Nephron (organoid): ENCODE measurements at regions not wholly inside any gene's neighbourhood (a gene's known extent, or its start where the extent isn't known, plus 50 kb on each side); places are given as distances from the start of the nearest gene placed in this dataset.

ENCODE experiments used
- H3K27ac Mint-ChIP-seq, 3 experiments: 2 replicates each; pipeline ENCODE4 v1.8.0; 2020; ENCODE audit warnings: mixed read lengths in 3 of 3, mild to moderate bottlenecking in 2 of 3, moderate library complexity in 1 of 3
- H3K27me3 Mint-ChIP-seq: 2 replicates; pipeline ENCODE4 v1.8.0; 2021; ENCODE audit warnings: low read depth, mild to moderate bottlenecking, moderate library complexity, mixed read lengths
- H3K36me3 Mint-ChIP-seq: 2 replicates; pipeline ENCODE4 v1.8.0; 2020; ENCODE audit warnings: low read depth, mixed read lengths
- H3K4me1 Mint-ChIP-seq: 2 replicates; pipeline ENCODE4 v1.8.0; 2020; ENCODE audit warnings: mixed read lengths
- H3K4me3 Mint-ChIP-seq, 3 experiments: 2 replicates each; pipeline ENCODE4 v1.8.0; 2020; ENCODE audit warnings: mild to moderate bottlenecking in 3 of 3, mixed read lengths in 3 of 3, moderate library complexity in 2 of 3
- H3K9me3 Mint-ChIP-seq: 2 replicates; pipeline ENCODE4 v1.8.0; 2020; ENCODE audit warnings: mixed read lengths
- TF ChIP-seq, protein P1 (sequence below), 3 experiments: fragments of 200-600 bp; sonication (generic); IDR thresholded peaks; one replicate each; pipeline ENCODE4 v1.5.0; 2021; ENCODE audit warnings: antibody characterized with exemption in 3 of 3; ENCODE audit not compliant: unreplicated experiment in 3 of 3

DNA sequence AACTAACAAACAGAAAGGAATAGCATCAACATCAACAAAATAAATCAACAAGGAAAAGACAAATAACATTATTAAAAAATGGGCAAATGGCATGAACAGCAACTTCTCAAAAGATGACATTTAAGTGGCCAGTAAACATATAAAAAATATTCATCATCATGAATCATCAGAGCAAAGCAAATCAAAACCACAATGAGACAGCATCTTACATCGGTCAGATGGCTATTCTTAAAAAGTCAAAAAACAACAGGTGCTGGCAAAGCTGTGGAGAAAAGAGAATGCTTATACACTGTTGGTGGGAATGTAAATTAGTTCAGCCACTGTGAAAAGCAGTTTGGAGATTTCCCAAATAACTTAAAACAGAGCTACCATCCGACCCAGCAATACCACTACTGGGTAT is 327.1 kb downstream of the CMPK2 start:
- Mint-ChIP-seq H3K4me3 (no peak overlapping the region), H3K27ac (no peak overlapping the region), H3K36me3 (no peaks in the 10 kb centered on the region), H3K9me3 (peaks cover 7% of the 10 kb centered on the region), H3K27me3 (peaks cover 3% of the 10 kb centered on the region), H3K4me1 (no peaks in the 10 kb centered on the region)
- TF ChIP-seq, protein P1, sequence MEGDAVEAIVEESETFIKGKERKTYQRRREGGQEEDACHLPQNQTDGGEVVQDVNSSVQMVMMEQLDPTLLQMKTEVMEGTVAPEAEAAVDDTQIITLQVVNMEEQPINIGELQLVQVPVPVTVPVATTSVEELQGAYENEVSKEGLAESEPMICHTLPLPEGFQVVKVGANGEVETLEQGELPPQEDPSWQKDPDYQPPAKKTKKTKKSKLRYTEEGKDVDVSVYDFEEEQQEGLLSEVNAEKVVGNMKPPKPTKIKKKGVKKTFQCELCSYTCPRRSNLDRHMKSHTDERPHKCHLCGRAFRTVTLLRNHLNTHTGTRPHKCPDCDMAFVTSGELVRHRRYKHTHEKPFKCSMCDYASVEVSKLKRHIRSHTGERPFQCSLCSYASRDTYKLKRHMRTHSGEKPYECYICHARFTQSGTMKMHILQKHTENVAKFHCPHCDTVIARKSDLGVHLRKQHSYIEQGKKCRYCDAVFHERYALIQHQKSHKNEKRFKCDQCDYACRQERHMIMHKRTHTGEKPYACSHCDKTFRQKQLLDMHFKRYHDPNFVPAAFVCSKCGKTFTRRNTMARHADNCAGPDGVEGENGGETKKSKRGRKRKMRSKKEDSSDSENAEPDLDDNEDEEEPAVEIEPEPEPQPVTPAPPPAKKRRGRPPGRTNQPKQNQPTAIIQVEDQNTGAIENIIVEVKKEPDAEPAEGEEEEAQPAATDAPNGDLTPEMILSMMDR (IDR thresholded peaks at IDR 0.05; ENCODE audit: unreplicated experiment in 3 of 3): no peak

DNA sequence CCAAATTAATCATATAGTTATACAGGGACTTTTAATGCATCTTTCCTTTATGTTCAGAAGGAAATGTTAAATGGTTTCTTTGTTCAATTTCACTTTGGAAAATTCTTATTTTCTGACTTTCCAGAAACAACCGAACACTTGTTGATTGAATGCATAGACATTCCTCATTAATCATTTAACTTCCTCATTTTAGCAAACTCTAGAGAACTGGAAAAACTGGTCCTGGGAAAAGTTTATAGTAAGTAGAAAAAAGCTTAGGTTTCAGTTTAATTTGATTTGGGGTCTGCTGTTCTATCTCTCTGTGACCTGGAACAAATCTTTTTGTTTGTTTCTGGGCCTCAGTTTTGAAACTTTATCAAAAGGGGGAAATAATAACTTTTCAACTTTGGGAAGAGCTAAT is 320.4 kb downstream of the CMPK2 start:
- Mint-ChIP-seq H3K4me3 (no peak overlapping the region), H3K4me1 (no peaks in the 10 kb centered on the region), H3K27ac (peak overlapping the region; percentile 51 to 75 (median 65)), H3K27me3 (no peaks in the 10 kb centered on the region), H3K36me3 (no peaks in the 10 kb centered on the region), H3K9me3 (peaks cover 4% of the 10 kb centered on the region)
- TF ChIP-seq, protein P1 (IDR thresholded peaks at IDR 0.05; ENCODE audit: unreplicated experiment in 3 of 3): no peak

DNA sequence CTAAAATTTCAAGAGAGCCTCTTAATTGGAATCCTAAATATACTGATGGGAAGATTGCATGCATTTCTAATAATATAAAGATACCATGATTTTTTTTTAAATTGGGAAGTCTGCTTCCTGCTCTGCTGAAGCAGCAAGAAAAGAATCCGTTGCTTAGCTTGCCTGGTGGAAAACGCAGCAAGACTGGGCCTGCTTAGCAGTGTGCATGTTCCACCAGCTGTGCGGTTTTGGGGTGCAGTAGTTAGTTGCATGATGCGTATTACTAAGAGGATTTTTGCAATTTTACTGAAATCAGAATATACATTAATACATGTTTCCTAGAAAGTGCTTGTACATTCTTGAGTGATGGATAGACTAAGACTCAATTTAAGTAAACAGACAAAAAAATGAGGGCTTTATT is 319.9 kb downstream of the CMPK2 start:
- H3K27ac Mint-ChIP-seq: peak overlapping the region; percentile 51 to 75 (median 65)
- H3K4me1 Mint-ChIP-seq: no peaks in the 10 kb centered on the region
- TF ChIP-seq, protein P1 (IDR thresholded peaks at IDR 0.05; ENCODE audit: unreplicated experiment in 3 of 3): no peak
- peaks cover 7% of the 10 kb centered on the region for H3K9me3 Mint-ChIP-seq
- no peaks in the 10 kb centered on the region for H3K36me3 Mint-ChIP-seq
- no peaks in the 10 kb centered on the region for H3K27me3 Mint-ChIP-seq
- no peak overlapping the region for H3K4me3 Mint-ChIP-seq

DNA sequence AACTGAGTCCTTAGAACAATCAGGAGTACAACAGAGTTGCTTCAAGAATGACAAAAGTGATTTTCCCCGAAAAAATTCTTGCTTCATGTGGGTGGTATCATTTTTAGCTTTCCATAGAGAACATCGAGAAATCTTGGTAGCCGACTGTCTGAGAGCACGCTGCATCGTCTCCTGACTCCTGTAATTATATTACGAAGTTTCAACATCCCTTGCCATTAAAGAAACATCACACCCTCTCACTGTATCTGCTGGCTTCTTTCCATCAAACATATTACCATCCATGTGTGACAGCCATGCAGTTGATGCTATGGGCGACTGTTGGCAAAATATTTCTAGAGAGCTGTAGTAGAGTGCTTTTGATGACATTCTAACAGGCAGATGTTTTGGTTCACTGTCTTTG is 311.2 kb downstream of the CMPK2 start:
- H3K4me3 Mint-ChIP-seq: no peak overlapping the region
- no peaks in the 10 kb centered on the region for H3K36me3 Mint-ChIP-seq
- no peaks in the 10 kb centered on the region for H3K27me3 Mint-ChIP-seq
- H3K4me1 Mint-ChIP-seq: no peaks in the 10 kb centered on the region
- TF ChIP-seq, protein P1 (IDR thresholded peaks at IDR 0.05; ENCODE audit: unreplicated experiment in 3 of 3): no peak
- peaks cover 8% of the 10 kb centered on the region for H3K9me3 Mint-ChIP-seq
- H3K27ac Mint-ChIP-seq: no peak overlapping the region

DNA sequence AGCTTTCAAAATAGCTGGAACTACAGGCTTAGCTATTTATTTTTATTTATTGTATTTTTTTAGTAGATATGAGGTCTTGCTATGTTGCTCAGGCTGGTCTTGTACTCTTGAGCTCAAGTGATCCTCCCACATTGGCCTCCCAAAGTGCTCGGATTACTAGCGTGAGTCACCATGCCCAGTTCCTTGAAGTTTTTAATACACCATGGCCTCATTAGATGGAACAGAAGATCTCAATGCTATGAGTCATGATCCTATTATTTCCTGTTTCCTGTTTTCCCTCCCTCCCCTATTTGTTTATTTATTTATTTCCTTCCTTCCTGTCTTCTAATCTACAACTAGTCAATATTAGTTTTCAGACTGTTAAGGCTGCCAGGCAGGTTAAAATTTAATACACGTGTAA is 309.0 kb downstream of the CMPK2 start:
- Mint-ChIP-seq H3K36me3 (no peaks in the 10 kb centered on the region), H3K27me3 (no peaks in the 10 kb centered on the region), H3K27ac (no peak overlapping the region), H3K9me3 (no peaks in the 10 kb centered on the region), H3K4me3 (no peak overlapping the region), H3K4me1 (no peaks in the 10 kb centered on the region)
- TF ChIP-seq, protein P1 (IDR thresholded peaks at IDR 0.05; ENCODE audit: unreplicated experiment in 3 of 3): no peak

DNA sequence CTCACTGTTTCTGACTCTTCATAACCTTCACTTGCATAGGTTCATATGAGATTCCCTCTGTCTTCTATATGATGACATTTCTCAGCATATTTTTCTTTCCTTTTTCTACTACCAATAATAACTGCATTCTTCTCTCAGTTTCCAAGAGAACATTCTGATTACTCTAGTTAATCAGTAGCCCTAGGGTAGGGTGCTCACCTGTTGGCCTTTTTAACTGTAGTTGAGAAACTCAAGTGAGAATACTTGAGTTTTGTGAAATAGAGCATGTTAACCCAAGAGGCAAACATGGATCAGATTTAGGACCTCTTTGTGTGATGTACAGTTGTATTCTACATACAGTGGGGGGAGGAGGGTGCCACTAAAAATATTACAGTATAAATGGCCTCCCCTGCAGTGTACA is 308.0 kb downstream of the CMPK2 start:
- H3K27me3 Mint-ChIP-seq: no peaks in the 10 kb centered on the region
- peak overlapping the region in 1 of 3 experiments; percentile 20 for H3K27ac Mint-ChIP-seq
- no peaks in the 10 kb centered on the region for H3K4me1 Mint-ChIP-seq
- no peaks in the 10 kb centered on the region for H3K36me3 Mint-ChIP-seq
- TF ChIP-seq, protein P1 (IDR thresholded peaks at IDR 0.05; ENCODE audit: unreplicated experiment in 3 of 3): no peak
- no peaks in the 10 kb centered on the region for H3K9me3 Mint-ChIP-seq
- no peak overlapping the region for H3K4me3 Mint-ChIP-seq
